Spleen (tissue), 11 donors: ENCODE measurements at regions not wholly inside any gene's neighbourhood (a gene's known extent, or its start where the extent isn't known, plus 50 kb on each side); places are given as distances from the start of the nearest gene placed in this dataset.

Experiments used
- DNase-seq: peaks from one replicate; pipeline ENCODE4 v3.0.0-alpha.2; 2020
- H3K27ac ChIP-seq, 8 donors: fragments of 200-600 bp; sonication (generic) in 7 of 8; 1 replicate in 4 of 8; 2 replicates in 4 of 8; pipeline versions ENCODE4 v1.5.0 to v1.8.0; 2016 to 2021; ENCODE audit warnings: inconsistent platforms in 4 of 8, mild to moderate bottlenecking in 4 of 8, moderate library complexity in 1 of 8
- H3K27me3 ChIP-seq, 7 donors: fragments of 200-600 bp; sonication (generic) in 6 of 7; replicated peaks in 1 of 7; 1 replicate in 4 of 7; 2 replicates in 3 of 7; pipeline versions ENCODE4 v1.5.0 to v1.8.0; 2016 to 2021; ENCODE audit warnings: inconsistent platforms in 3 of 7, mild to moderate bottlenecking in 1 of 7
- H3K36me3 ChIP-seq, 6 donors: fragments of 200-600 bp; sonication (generic) in 5 of 6; 1 replicate in 4 of 6; 2 replicates in 2 of 6; pipeline versions ENCODE4 v1.5.0 to v1.8.0; 2016 to 2021; ENCODE audit warnings: inconsistent platforms in 2 of 6
- H3K4me1 ChIP-seq, 6 donors: fragments of 200-600 bp; sonication (generic) in 5 of 6; 1 replicate in 3 of 6; 2 replicates in 3 of 6; pipeline versions ENCODE4 v1.5.0 to v1.8.0; 2016 to 2021; ENCODE audit warnings: inconsistent platforms in 3 of 6
- H3K4me3 ChIP-seq, 8 donors: fragments of 200-600 bp; sonication (generic) in 7 of 8; 1 replicate in 4 of 8; 2 replicates in 4 of 8; pipeline versions ENCODE4 v1.5.0 to v1.8.0; 2016 to 2021; ENCODE audit warnings: inconsistent platforms in 4 of 8, mild to moderate bottlenecking in 4 of 8, moderate library complexity in 2 of 8
- H3K9me3 ChIP-seq, 8 donors: fragments of 200-600 bp; sonication (generic) in 7 of 8; 1 replicate in 4 of 8; 2 replicates in 4 of 8; pipeline versions ENCODE4 v1.5.0 to v1.8.0; 2016 to 2021; ENCODE audit warnings: inconsistent platforms in 4 of 8
- CTCF ChIP-seq, 11 experiments: fragments of 200-600 bp in 7 of 11; fragments of 450-650 bp in 4 of 11; sonication (generic) in 4 of 11; IDR thresholded peaks in 8 of 11; conservative IDR thresholded peaks in 3 of 11; 1 replicate in 7 of 11; 2 replicates in 4 of 11; pipeline versions ENCODE4 v1.4.0 to v1.8.0; 2016 to 2021; ENCODE audit warnings: antibody characterized with exemption in 11 of 11, inconsistent platforms in 4 of 11, mild to moderate bottlenecking in 1 of 11
- POLR2A ChIP-seq, 3 donors: fragments of 450-650 bp; IDR thresholded peaks; one replicate each; pipeline ENCODE4 v1.5.1; 2017; ENCODE audit warnings: antibody characterized with exemption in 3 of 3, mild to moderate bottlenecking in 1 of 3
- POLR2AphosphoS5 ChIP-seq, 3 donors: sonication (generic); formaldehyde crosslinking; IDR thresholded peaks; one replicate each; pipeline ENCODE4 v1.5.1; 2017; ENCODE audit warnings: antibody characterized with exemption in 3 of 3
- WGBS, 5 donors: extraction: QIAGEN DNeasy Blood & Tissue Kit in 3 of 5; methylation state at CpG; one replicate each; pipeline versions ENCODE4 v1.1.5 to v1.1.7; 2013 to 2018; 5-methylcytosine and 5-hydroxymethylcytosine counted together
- intact Hi-C: fragments of 100-400 bp; cut with DNase I; formaldehyde crosslinking; loops from one replicate; pipeline ENCODE4 v1.15.0; 2023; ENCODE audit warnings: low total_unique reads
- donor health status: healthy with polysubstance abuse.
- donor health status: DM: no; HTN: no; CAD: no; lungs with moderate emphysema.
- donor health status: DM: no; HTN: no; CAD: no.
- donor health status: Bipolar disorder and iron deficiency.
- donor health status: healthy.
- donor health status: DM: no; HTN: no; CAD: no.
- donor health status: DM: yes; HTN: yes; CAD: no.

- no peak for DNase-seq
- H3K36me3 ChIP-seq, result no peaks in the 10 kb centered on the region
- 45 to 69% (median 58%) methylated on average over 1 of the region's 1 CpG for WGBS, 5 donors
- H3K4me3 ChIP-seq, result no peak overlapping the region
- intact Hi-C loops, result no loop called here
- peak overlapping the region in 4 of 8 donors; percentile 24 to 71 (median 29) for H3K27ac ChIP-seq
- no peaks in the 10 kb centered on the region for H3K9me3 ChIP-seq
- H3K27me3 ChIP-seq, result no peaks in the 10 kb centered on the region
- H3K4me1 ChIP-seq, result peaks cover 0 to 38% (median 3%) of the 10 kb centered on the region in 6 donors
- no peak for TF ChIP-seq POLR2AphosphoS5 (IDR thresholded peaks at IDR 0.05)
- no peak for TF ChIP-seq CTCF (IDR thresholded peaks at IDR 0.05 in 8 of 11, conservative IDR thresholded peaks at IDR 0.05 in 3 of 11)
- no peak for TF ChIP-seq POLR2A (IDR thresholded peaks at IDR 0.05)
These were observed 128.0 kb downstream of the ARL4C start for GRCh38 chr2:234368861-234369261.

DNA sequence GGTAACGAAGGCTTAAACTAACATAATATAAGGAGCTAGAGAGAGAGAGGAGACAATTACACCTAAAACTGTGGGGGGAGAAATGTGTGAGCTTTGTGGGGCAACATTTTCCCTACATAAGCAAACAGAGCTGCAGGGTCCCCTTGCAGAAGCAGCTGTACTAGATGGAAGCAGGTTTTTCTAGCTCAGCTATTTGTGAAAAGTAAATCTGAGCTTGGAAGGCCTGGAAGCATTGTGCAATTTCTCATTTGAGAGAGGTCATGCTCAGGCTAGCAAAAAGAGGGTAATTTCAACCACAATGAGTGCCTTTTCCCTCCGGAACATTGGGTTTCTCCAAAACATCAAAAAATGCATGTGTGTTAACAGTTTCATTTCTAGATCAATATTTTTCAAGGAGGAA, 130.0 kb downstream of the ARL4C start:
- H3K4me1 ChIP-seq, result peaks cover 0 to 28% (median 3%) of the 10 kb centered on the region in 6 donors
- H3K9me3 ChIP-seq, result no peaks in the 10 kb centered on the region
- intact Hi-C loops, result no loop called here
- DNase-seq, result no peak
- H3K27ac ChIP-seq, result peak overlapping the region in 3 of 8 donors; percentile 31 to 71 (median 32)
- 75 to 92% (median 87%) methylated on average over 2 of the region's 2 CpGs for WGBS, 5 donors
- TF ChIP-seq CTCF (IDR thresholded peaks at IDR 0.05 in 8 of 11, conservative IDR thresholded peaks at IDR 0.05 in 3 of 11) (no peak), POLR2AphosphoS5 (IDR thresholded peaks at IDR 0.05) (peak in 1 of 3 donors; percentile 43)
- H3K27me3 ChIP-seq, result no peaks in the 10 kb centered on the region
- no peak overlapping the region for H3K4me3 ChIP-seq
- no peaks in the 10 kb centered on the region for H3K36me3 ChIP-seq

DNA sequence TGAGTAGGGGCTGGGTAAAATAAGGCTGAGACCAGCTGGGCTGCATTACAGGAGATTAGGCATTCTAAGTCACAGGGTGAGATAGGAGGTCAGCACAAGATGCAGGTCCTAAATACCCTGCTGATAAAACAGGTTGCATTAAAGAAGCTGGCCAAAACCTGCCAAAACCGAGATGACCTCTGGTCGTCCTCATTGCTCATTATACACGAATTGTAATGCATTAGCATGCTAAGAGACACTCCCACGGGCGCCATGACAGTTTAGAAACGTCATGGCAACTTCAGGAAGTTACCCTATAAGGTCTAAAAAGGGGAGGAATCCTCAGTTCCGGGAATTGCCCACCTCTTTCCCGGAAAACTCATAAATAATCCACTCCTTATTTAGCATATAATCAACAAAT, 132.2 kb downstream of the ARL4C start:
- H3K4me1 ChIP-seq, result peaks cover 0 to 24% (median 3%) of the 10 kb centered on the region in 6 donors
- TF ChIP-seq CTCF (IDR thresholded peaks at IDR 0.05 in 8 of 11, conservative IDR thresholded peaks at IDR 0.05 in 3 of 11), result no peak
- no peaks in the 10 kb centered on the region for H3K36me3 ChIP-seq
- H3K27me3 ChIP-seq, result no peaks in the 10 kb centered on the region
- H3K9me3 ChIP-seq, result peaks cover 0 to under 1% (median 0%) of the 10 kb centered on the region in 8 donors
- H3K4me3 ChIP-seq, result no peak overlapping the region
- 70 to 77% (median 71%) methylated on average over 8 of the region's 8 CpGs for WGBS, 5 donors
- intact Hi-C loops, result no loop called here
- DNase-seq, result no peak
- H3K27ac ChIP-seq, result no peak overlapping the region

DNA sequence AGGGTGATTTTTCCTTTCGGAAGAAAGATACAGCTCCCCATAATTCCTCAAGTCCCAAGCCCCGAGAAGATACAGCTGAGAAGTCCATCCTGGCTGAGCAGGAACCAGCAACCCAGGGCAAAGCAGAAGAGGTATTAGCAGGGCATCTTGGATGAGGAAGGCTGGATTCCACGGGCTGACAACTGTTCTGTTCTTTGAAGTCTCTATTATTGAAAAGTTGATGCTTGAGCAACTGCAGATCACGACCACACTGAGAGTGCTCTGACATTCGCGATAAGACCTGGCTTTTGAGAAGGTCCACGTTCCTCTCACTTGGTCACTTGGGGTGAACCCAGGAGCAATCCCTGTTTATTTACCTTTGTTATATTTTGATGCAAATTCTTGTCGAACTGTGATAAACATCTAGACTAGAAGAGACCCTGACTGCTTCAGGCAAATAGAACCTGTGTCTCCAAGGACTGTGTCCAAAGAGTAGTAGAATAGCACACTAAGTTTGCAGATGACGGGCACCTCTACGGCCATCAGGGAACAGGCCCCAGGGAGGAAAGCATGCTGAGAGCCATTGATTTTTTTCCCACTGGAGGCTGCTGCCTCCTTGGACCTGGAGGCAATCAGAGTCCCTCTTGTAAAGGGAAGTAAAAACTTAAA, 133.1 kb downstream of the ARL4C start:
- Histone ChIP-seq H3K27ac (no peak overlapping the region), H3K4me3 (no peak overlapping the region), H3K27me3 (no peaks in the 10 kb centered on the region), H3K4me1 (peaks cover 0 to 19% (median 3%) of the 10 kb centered on the region in 6 donors), H3K36me3 (no peaks in the 10 kb centered on the region), H3K9me3 (peaks cover 0 to 8% (median 6%) of the 10 kb centered on the region in 8 donors)
- 55 to 63% (median 57%) methylated on average over 10 of the region's 10 CpGs for WGBS, 5 donors
- intact Hi-C loops, result no loop called here
- no peak for DNase-seq
- TF ChIP-seq POLR2A (IDR thresholded peaks at IDR 0.05) (no peak), POLR2AphosphoS5 (IDR thresholded peaks at IDR 0.05) (no peak), CTCF (IDR thresholded peaks at IDR 0.05 in 8 of 11, conservative IDR thresholded peaks at IDR 0.05 in 3 of 11) (no peak)
